GM12878 (cell line): ENCODE measurements at regions not wholly inside any gene's neighbourhood (a gene's known extent, or its start where the extent isn't known, plus 50 kb on each side); places are given as distances from the start of the nearest gene placed in this dataset.

Experiments used
- ATAC-seq: fragments of 200-7000 bp; cut with Tn5 transposase; 3 replicates; pipeline ENCODE4 v1.9.1; 2020; ENCODE audit warnings: mild to moderate bottlenecking, moderate library complexity
- BruUV-seq: library from RNA; stranded (reverse); fragments of 400-500 nt; replicated peaks from 2 replicates; lab custom pipeline; 2021; lab: Mats Ljungman, UMichigan
- CTCF ChIA-PET: fragments of 300-600 bp; sonication (Branson Sonifier 250); formaldehyde crosslinking; extraction: SDS; loops from one replicate; lab custom pipeline; 2021; ENCODE audit warnings: inconsistent platforms; lab: Yijun Ruan, JAX
- POLR2A ChIA-PET: fragments of 350-600 bp; formaldehyde crosslinking; extraction: SDS; loops from one replicate; lab custom pipeline; 2021; ENCODE audit warnings: inconsistent platforms; lab: Charles Lee
- RAD21 ChIA-PET: fragments of 300-600 bp; sonication (Branson Sonifier 250); formaldehyde crosslinking; loops from one replicate; lab custom pipeline; 2023; ENCODE audit warnings: antibody characterized with exemption; ENCODE audit not compliant: unreplicated experiment; lab: Charles Lee
- SMC1A ChIA-PET: fragments of 300-600 bp; sonication (Branson Sonifier 250); formaldehyde crosslinking; loops from one replicate; lab custom pipeline; 2023; ENCODE audit not compliant: unreplicated experiment, uncharacterized antibody; lab: Charles Lee
- DNase-seq: peaks from one replicate; pipeline ENCODE4 v3.0.0-alpha.2; 2011; ENCODE audit warnings: low read depth, low spot score
- FAIRE-seq: peaks from 3 replicates; lab custom pipeline; 2011; peaks lifted over from hg19 to GRCh38; lab: Jason Lieb, UNC
- H2AFZ ChIP-seq: 2 replicates; pipeline ENCODE4 v1.6.0; 2011; ENCODE audit warnings: low read depth, low read length, control low read depth; ENCODE audit not compliant: control insufficient read depth
- H3K27ac ChIP-seq: 2 replicates; pipeline ENCODE4 v1.5.1; 2011; ENCODE audit warnings: control low read depth; ENCODE audit not compliant: control insufficient read depth, insufficient read depth
- H3K27me3 ChIP-seq, 2 experiments: replicated peaks in 1 of 2; 2 replicates each; pipeline versions ENCODE4 v1.6.0 to v1.6.1; 2011; ENCODE audit warnings: low read length in 1 of 2; ENCODE audit not compliant: control insufficient read depth in 2 of 2, insufficient read depth in 2 of 2
- H3K36me3 ChIP-seq, 2 experiments: 2 replicates each; pipeline ENCODE4 v1.5.1; 2011; ENCODE audit warnings: low read length in 1 of 2; ENCODE audit not compliant: control insufficient read depth in 2 of 2, insufficient read depth in 2 of 2
- H3K4me1 ChIP-seq: 2 replicates; pipeline ENCODE4 v1.6.1; 2011; ENCODE audit warnings: mild to moderate bottlenecking, low read length, moderate library complexity, mixed read lengths; ENCODE audit not compliant: control insufficient read depth, insufficient read depth
- H3K4me2 ChIP-seq: 2 replicates; pipeline ENCODE4 v1.6.0; 2011; ENCODE audit warnings: control low read depth; ENCODE audit not compliant: control insufficient read depth, insufficient read depth
- H3K4me3 ChIP-seq: fragments of 200-600 bp; sonication (generic); 2 replicates; pipeline ENCODE4 v1.5.1; 2016
- H3K79me2 ChIP-seq: 2 replicates; pipeline ENCODE4 v1.6.0; 2011; ENCODE audit warnings: low read length; ENCODE audit not compliant: control insufficient read depth, insufficient read depth
- H3K9ac ChIP-seq: 2 replicates; pipeline ENCODE4 v1.8.0; 2011; ENCODE audit warnings: low read length, control low read depth, mixed read lengths; ENCODE audit not compliant: control insufficient read depth, insufficient read depth
- H3K9me3 ChIP-seq: replicated peaks from 3 replicates; pipeline ENCODE4 v1.5.1; 2011; ENCODE audit warnings: mild to moderate bottlenecking, low read length; ENCODE audit not compliant: control insufficient read depth, insufficient read depth
- H4K20me1 ChIP-seq: 2 replicates; pipeline ENCODE4 v1.6.0; 2011; ENCODE audit not compliant: control insufficient read depth, insufficient read depth
- ASH2L ChIP-seq: fragments of 300-600, 200-600 bp; sonication (generic); IDR thresholded peaks from 2 replicates; pipeline ENCODE4 v1.6.1; 2017; ENCODE audit warnings: low read depth, mild to moderate bottlenecking, borderline replicate concordance
- ATF2 ChIP-seq: IDR thresholded peaks from 2 replicates; pipeline ENCODE4 v1.6.1; 2012; ENCODE audit warnings: low read length, inconsistent platforms
- BCLAF1 ChIP-seq: fragments of 450-650 bp; IDR thresholded peaks from 2 replicates; pipeline ENCODE4 v1.6.1; 2017; ENCODE audit warnings: antibody characterized with exemption, mild to moderate bottlenecking, moderate library complexity
- CBX3 ChIP-seq: fragments of 200-600 bp; sonication (generic); IDR thresholded peaks from 2 replicates; pipeline ENCODE4 v1.6.1; 2016; ENCODE audit warnings: low read depth, borderline replicate concordance
- ETV6 ChIP-seq, 2 experiments: fragments of 450-650 bp in 1 of 2; IDR thresholded peaks in 1 of 2; conservative IDR thresholded peaks in 1 of 2; 2 replicates each; pipeline ENCODE4 v1.6.1; 2014; ENCODE audit warnings: antibody characterized with exemption in 1 of 2, borderline replicate concordance in 1 of 2, low read depth in 1 of 2, mild to moderate bottlenecking in 1 of 2, moderate library complexity in 1 of 2
- EZH2 ChIP-seq: IDR thresholded peaks from 2 replicates; pipeline ENCODE4 v1.6.1; 2012; ENCODE audit warnings: low read depth, mild to moderate bottlenecking, control low read depth, inconsistent platforms, low read length, borderline replicate concordance; ENCODE audit not compliant: control insufficient read depth
- IKZF1 ChIP-seq: fragments of 450-650 bp; conservative IDR thresholded peaks from 2 replicates; pipeline ENCODE4 v1.6.1; 2017; ENCODE audit warnings: antibody characterized with exemption, mild to moderate bottlenecking
- JUNB ChIP-seq: IDR thresholded peaks from 2 replicates; pipeline ENCODE4 v1.6.1; 2016; ENCODE audit warnings: antibody characterized with exemption, mild to moderate bottlenecking
- NFIC ChIP-seq: IDR thresholded peaks from 2 replicates; pipeline ENCODE4 v1.6.1; 2012; ENCODE audit warnings: low read depth, mild to moderate bottlenecking, inconsistent platforms, low read length, moderate library complexity
- PML ChIP-seq: IDR thresholded peaks from 2 replicates; pipeline ENCODE4 v1.6.1; 2012; ENCODE audit warnings: low read length, inconsistent platforms
- POLR2AphosphoS2 ChIP-seq: IDR thresholded peaks from 2 replicates; pipeline ENCODE4 v1.6.1; 2011; ENCODE audit warnings: low read depth, mild to moderate bottlenecking, low read length, improper control_type of control experiment, moderate library complexity
- POU2F2 ChIP-seq: IDR thresholded peaks from 3 replicates; pipeline ENCODE4 v1.6.1; 2011; ENCODE audit warnings: low read depth, mild to moderate bottlenecking, low read length, borderline replicate concordance
- STAT1 ChIP-seq: fragments of 450-650 bp; conservative IDR thresholded peaks from 2 replicates; pipeline ENCODE4 v1.6.1; 2014; ENCODE audit warnings: antibody characterized with exemption, mild to moderate bottlenecking
- USF2 ChIP-seq: IDR thresholded peaks from 2 replicates; pipeline ENCODE4 v1.6.1; 2011; ENCODE audit warnings: low read depth, low read length, improper control_type of control experiment, borderline replicate concordance
- WGBS: methylation state at CpG from one replicate; pipeline ENCODE4 v1.1.6; 2016; ENCODE audit warnings: low lambda C conversion rate; ENCODE audit not compliant: insufficient replicate concordance, insufficient coverage; ENCODE audit errors: missing lambda C conversion rate; 5-methylcytosine and 5-hydroxymethylcytosine counted together
- in situ Hi-C: fragments of 300-500 bp; cut with MboI; formaldehyde crosslinking; loops from 9 replicates; pipeline ENCODE4 v1.14.3; 2018; ENCODE audit warnings: mixed read lengths
- intact Hi-C: fragments of 100-400 bp; cut with micrococcal nuclease; formaldehyde crosslinking; loops from one replicate; pipeline ENCODE4 v1.14.2; 2022; ENCODE audit not compliant: unreplicated experiment

- intact Hi-C loops: no loop called here
- Histone ChIP-seq H3K27me3 (no peaks in the 10 kb centered on the region), H3K9ac (no peak overlapping the region), H2AFZ (no peak overlapping the region), H4K20me1 (no peaks in the 10 kb centered on the region), H3K4me2 (no peak overlapping the region), H3K4me1 (peaks cover 23% of the 10 kb centered on the region), H3K4me3 (no peak overlapping the region), H3K36me3 (peaks cover 0 to 3% of the 10 kb centered on the region in 2 experiments; a peak in 1 of 4 replicates), H3K9me3 (no peaks in the 10 kb centered on the region), H3K27ac (no peak overlapping the region), H3K79me2 (no peaks in the 10 kb centered on the region)
- SMC1A ChIA-PET: interaction anchor here (1.2 kb wide), 1 partner anchor 173 kb away, joined by 3 read pairs; no protein-coding TSS in a partner anchor
- in situ Hi-C loops: no loop called here
- WGBS: 35% methylated on average over 3 of the region's 3 CpGs
- no TSS peak for BruUV-seq
- DNase-seq (no peak), FAIRE-seq (no peak), ATAC-seq (no peak)
- CTCF ChIA-PET: interaction anchor here (0.7 to 1.2 kb wide), 3 partner anchors 12 to 34 kb away, joined by 3 to 4 read pairs (median 3); no protein-coding TSS in a partner anchor
- POLR2A ChIA-PET: no interaction called here
- RAD21 ChIA-PET: no interaction called here
- TF ChIP-seq IKZF1: no peak
- no peak for TF ChIP-seq USF2
- no peak for TF ChIP-seq POLR2AphosphoS2
- no peak for TF ChIP-seq STAT1
- no peak for TF ChIP-seq PML
- no peak for TF ChIP-seq ETV6 (conservative IDR thresholded peaks at IDR 0.05 in 1 of 2, IDR thresholded peaks at IDR 0.05 in 1 of 2; ENCODE audit: borderline replicate concordance in 1 of 2, low read depth in 1 of 2)
- 0 out of 3 replicates have a peak, but pooled peaks have one; percentile 21 for TF ChIP-seq POU2F2
- TF ChIP-seq BCLAF1: no peak
- TF ChIP-seq JUNB: peak; percentile 67; the same call in 1 of the 2 replicates
- TF ChIP-seq CBX3: no peak
- TF ChIP-seq ATF2: peak; percentile 50
- no peak for TF ChIP-seq ASH2L
- TF ChIP-seq EZH2: no peak
- TF ChIP-seq NFIC: peak; percentile 59; the same call in 1 of the 2 replicates
These were observed 111.6 kb downstream of the ZNF608 start for GRCh38 chr5:124634741-124635323.
